SW480 (cell line): ENCODE measurements at regions not wholly inside any gene's neighbourhood (a gene's known extent, or its start where the extent isn't known, plus 50 kb on each side); places are given as distances from the start of the nearest gene placed in this dataset.

Source experiments
- DNase-seq: peaks from one replicate; pipeline ENCODE4 v3.0.0-alpha.2; 2016; ENCODE audit warnings: low spot score

DNA sequence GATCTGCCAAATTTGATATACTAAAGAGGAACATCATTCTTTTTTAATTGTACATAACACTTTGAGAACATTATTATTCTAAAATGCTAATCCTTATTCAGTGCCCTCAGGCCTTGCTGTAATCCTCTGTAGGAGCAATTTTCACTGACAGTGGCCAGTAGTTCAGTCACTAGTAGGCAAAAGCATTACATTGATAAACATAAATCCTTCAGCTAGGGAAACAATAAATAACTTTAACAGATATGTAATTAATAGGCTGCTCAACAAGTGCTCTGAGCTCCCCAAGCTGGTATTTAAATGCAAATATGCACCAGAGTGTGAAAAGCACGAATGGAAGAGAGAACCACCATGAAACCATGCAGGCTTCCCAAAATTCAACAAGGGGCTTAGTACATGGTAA lies 77.7 kb upstream of the FAM47C start:
- no peak for DNase-seq

DNA sequence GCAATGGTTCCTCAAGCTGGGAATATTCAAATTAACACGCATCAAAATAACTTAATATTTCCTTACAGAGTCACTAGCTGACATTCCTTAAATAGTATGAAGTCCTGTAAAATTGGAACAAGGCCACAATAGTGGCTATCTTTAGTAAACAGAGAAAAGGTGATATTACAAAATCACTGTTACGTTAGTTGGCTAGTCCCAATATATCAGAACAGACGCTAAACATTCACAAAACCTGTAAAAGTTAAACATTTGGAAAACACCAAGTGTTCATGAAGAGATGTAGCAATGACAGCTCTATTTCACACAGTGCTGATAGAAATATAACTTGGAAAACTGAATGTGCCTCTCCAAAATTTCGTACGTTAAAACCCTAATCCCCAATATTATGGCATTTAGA lies 61.0 kb upstream of the FAM47C start:
- no peak for DNase-seq

- no peak for DNase-seq
Measured at GRCh38 chrX:36950495-36951253, 57.5 kb upstream of the FAM47C start.

DNA sequence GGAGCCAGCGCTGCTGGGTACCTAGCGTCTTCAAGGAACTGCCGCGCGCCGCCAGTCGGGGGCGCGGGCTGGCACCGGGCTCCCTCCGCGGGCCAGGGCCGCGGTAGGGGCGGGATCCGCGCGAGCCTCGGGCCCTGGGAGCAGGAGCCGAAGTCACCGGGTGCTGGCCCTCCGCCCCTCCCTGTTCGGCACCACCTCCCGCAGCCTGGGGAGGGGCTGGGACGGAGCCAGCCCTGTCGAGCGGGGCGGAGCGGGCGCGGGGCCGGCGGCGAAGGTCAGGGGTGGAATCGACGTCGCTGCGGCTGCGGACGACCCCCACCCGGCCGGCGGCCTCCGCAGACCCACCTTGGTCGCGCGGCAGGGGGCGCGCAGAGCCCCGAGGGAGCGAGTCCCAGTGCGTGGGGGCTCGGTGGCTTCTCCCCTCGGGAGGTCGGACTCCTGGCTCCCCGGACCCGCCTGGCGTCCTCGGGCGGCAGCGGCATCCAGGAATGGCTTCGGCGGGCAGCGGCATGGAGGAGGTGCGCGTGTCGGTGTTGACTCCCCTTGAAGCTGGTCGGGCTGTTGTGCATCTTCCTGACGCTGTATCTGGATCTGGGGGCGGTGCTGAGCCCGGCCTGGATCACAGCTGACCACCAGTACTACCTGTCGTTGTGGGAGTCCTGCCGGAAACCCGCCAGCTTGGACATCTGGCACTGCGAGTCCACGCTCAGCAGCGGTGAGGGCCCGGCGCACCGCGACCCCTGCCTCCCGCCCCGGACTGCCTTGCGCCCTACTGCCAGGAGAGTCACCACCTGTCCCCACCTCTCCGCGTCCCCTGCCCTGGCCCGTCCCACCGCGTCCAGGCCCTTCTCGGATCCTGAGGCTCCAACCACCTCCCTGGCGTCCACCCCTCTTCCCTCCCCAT lies 50.5 kb upstream of the FAM47C start:
- no peak for DNase-seq
